ENCODE measurements at regions not wholly inside any gene's neighbourhood (a gene's known extent, or its start where the extent isn't known, plus 50 kb on each side); places are given as distances from the start of the nearest gene placed in this dataset.

- no peak for DNase-seq (ENCODE audit: low read depth)
- TF ChIP-seq CTCF (conservative IDR thresholded peaks at IDR 0.05; ENCODE audit: control insufficient read depth, insufficient read depth, low read depth, low read length), result no peak
- no peak overlapping the region for H3K4me3 ChIP-seq (ENCODE audit: control insufficient read depth, low read depth, low read length)
Measured at GRCh38 chr10:120069700-120070099, 177.2 kb downstream of the SEC23IP start.

GRCh38 chr10:120075349-120075748 is 182.8 kb downstream of the SEC23IP start:
- no peak overlapping the region for H3K4me3 ChIP-seq (ENCODE audit: control insufficient read depth, low read depth, low read length)
- no peak for TF ChIP-seq CTCF (conservative IDR thresholded peaks at IDR 0.05; ENCODE audit: control insufficient read depth, insufficient read depth, low read depth, low read length)
- DNase-seq (ENCODE audit: low read depth), result no peak

GRCh38 chr10:120076996-120077706 is 184.6 kb downstream of the SEC23IP start:
- TF ChIP-seq CTCF (conservative IDR thresholded peaks at IDR 0.05; ENCODE audit: control insufficient read depth, insufficient read depth, low read depth, low read length), result no peak
- DNase-seq (ENCODE audit: low read depth), result no peak
- no peak overlapping the region for H3K4me3 ChIP-seq (ENCODE audit: control insufficient read depth, low read depth, low read length)

- no peak for TF ChIP-seq CTCF (conservative IDR thresholded peaks at IDR 0.05; ENCODE audit: control insufficient read depth, insufficient read depth, low read depth, low read length)
- H3K4me3 ChIP-seq (ENCODE audit: control insufficient read depth, low read depth, low read length), result no peak overlapping the region
- DNase-seq (ENCODE audit: low read depth), result no peak
Measured at GRCh38 chr10:120077707-120078492, 185.4 kb downstream of the SEC23IP start.

- DNase-seq (ENCODE audit: low read depth), result no peak
- H3K4me3 ChIP-seq (ENCODE audit: control insufficient read depth, low read depth, low read length), result no peak overlapping the region
- no peak for TF ChIP-seq CTCF (conservative IDR thresholded peaks at IDR 0.05; ENCODE audit: control insufficient read depth, insufficient read depth, low read depth, low read length)
Measured at GRCh38 chr10:120085096-120085796, 192.7 kb downstream of the SEC23IP start.

- TF ChIP-seq CTCF (conservative IDR thresholded peaks at IDR 0.05; ENCODE audit: control insufficient read depth, insufficient read depth, low read depth, low read length), result no peak
- H3K4me3 ChIP-seq (ENCODE audit: control insufficient read depth, low read depth, low read length), result no peak overlapping the region
- DNase-seq (ENCODE audit: low read depth), result no peak
Measured at GRCh38 chr10:120086066-120086465, 193.5 kb downstream of the SEC23IP start.

All from fibroblast of mammary gland (primary cell).